Upper lobe of left lung (tissue), 6 donors: ENCODE measurements at regions not wholly inside any gene's neighbourhood (a gene's known extent, or its start where the extent isn't known, plus 50 kb on each side); places are given as distances from the start of the nearest gene placed in this dataset.
A peak's percentile ranks its signal among the peaks of the same experiment; 100 is the strongest.
"Not testable (repeated sequence)": the region's sequence is repeated elsewhere in the genome, so short reads cannot be mapped to it uniquely, and the experiment has no call there.

Source experiments
- ATAC-seq, 2 donors: fragments of 200-7000 bp; cut with Tn5 transposase; one replicate each; pipeline ENCODE4 v1.9.1; 2022; ENCODE audit warnings: mild to moderate bottlenecking in 2 of 2, moderate library complexity in 2 of 2; ENCODE audit not compliant: low FRiP score in 2 of 2
- DNase-seq, 2 donors: peaks; one replicate each; pipeline ENCODE4 v3.0.0-alpha.2; 2019 to 2020
- H3K27ac ChIP-seq, 4 donors: fragments of 200-600 bp; sonication (generic); one replicate each; pipeline ENCODE4 v1.5.1; 2016 to 2019
- H3K27me3 ChIP-seq, 4 donors: fragments of 200-600 bp; sonication (generic); one replicate each; pipeline ENCODE4 v1.5.1; 2017 to 2019
- H3K36me3 ChIP-seq, 4 donors: fragments of 200-600 bp; sonication (generic); one replicate each; pipeline ENCODE4 v1.5.1; 2016 to 2019
- H3K4me1 ChIP-seq, 4 donors: fragments of 200-600 bp; sonication (generic); one replicate each; pipeline ENCODE4 v1.5.1; 2018 to 2019
- H3K4me3 ChIP-seq, 4 donors: fragments of 200-600 bp; sonication (generic); one replicate each; pipeline ENCODE4 v1.5.1; 2017 to 2019; ENCODE audit warnings: mild to moderate bottlenecking in 2 of 4, moderate library complexity in 1 of 4
- H3K9me3 ChIP-seq, 4 donors: fragments of 200-600 bp; sonication (generic); one replicate each; pipeline ENCODE4 v1.5.1; 2018 to 2019
- CTCF ChIP-seq, 6 experiments: fragments of 450-650 bp in 4 of 6; fragments of 200-600 bp in 2 of 6; sonication (generic) in 2 of 6; IDR thresholded peaks; one replicate each; pipeline ENCODE4 v1.5.1; 2016 to 2019; ENCODE audit warnings: antibody characterized with exemption in 6 of 6
- EP300 ChIP-seq, 4 donors: sonication (generic); formaldehyde crosslinking; IDR thresholded peaks; one replicate each; pipeline ENCODE4 v1.5.1; 2017; ENCODE audit warnings: antibody characterized with exemption in 4 of 4, control low read depth in 2 of 4
- POLR2A ChIP-seq, 4 donors: fragments of 450-650 bp; IDR thresholded peaks; one replicate each; pipeline ENCODE4 v1.5.1; 2016 to 2017; ENCODE audit warnings: antibody characterized with exemption in 4 of 4, mild to moderate bottlenecking in 2 of 4
- POLR2AphosphoS5 ChIP-seq, 2 donors: sonication (generic); formaldehyde crosslinking; IDR thresholded peaks; one replicate each; pipeline ENCODE4 v1.5.1; 2017; ENCODE audit warnings: antibody characterized with exemption in 2 of 2
- WGBS, 2 donors: methylation state at CpG; one replicate each; pipeline ENCODE4 v1.1.5; 2017 to 2018; 5-methylcytosine and 5-hydroxymethylcytosine counted together
- donor health status: DM: no; HTN: no; CAD: no; lungs with moderate emphysema.
- donor health status: DM: no; HTN: yes; CAD: no; lungs with severe emphysema.

DNA sequence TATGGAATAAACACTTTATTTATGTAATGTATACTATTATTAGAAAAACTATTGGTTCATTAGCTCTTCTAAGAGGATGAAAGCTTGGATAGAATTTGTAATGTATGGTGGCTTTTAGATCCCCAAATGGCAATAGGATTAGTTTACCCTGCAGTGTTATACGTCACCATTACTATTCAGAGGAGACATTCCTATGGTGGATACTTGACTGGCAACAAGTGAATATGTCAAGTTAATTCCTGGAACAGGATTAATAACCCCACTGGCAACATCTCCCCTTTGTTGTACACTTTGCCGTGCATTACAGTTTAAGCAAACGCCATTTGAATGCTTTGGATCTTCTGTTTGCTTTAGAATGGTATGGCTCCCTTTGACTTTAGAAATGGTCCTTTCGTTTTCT, 420.3 kb downstream of the FAM47B start:
- H3K36me3 ChIP-seq, result no peaks in the 10 kb centered on the region
- ATAC-seq (no peak), DNase-seq (no peak)
- H3K4me1 ChIP-seq, result no peaks in the 10 kb centered on the region
- WGBS, 2 donors, result 82 to 90% methylated on average over 4 of the region's 4 CpGs
- TF ChIP-seq POLR2A (IDR thresholded peaks at IDR 0.05) (no peak), POLR2AphosphoS5 (IDR thresholded peaks at IDR 0.05) (no peak), EP300 (IDR thresholded peaks at IDR 0.05) (no peak), CTCF (IDR thresholded peaks at IDR 0.05) (no peak)
- no peak overlapping the region for H3K4me3 ChIP-seq
- no peak overlapping the region for H3K27ac ChIP-seq
- no peaks in the 10 kb centered on the region for H3K27me3 ChIP-seq
- H3K9me3 ChIP-seq, result no peaks in the 10 kb centered on the region

DNA sequence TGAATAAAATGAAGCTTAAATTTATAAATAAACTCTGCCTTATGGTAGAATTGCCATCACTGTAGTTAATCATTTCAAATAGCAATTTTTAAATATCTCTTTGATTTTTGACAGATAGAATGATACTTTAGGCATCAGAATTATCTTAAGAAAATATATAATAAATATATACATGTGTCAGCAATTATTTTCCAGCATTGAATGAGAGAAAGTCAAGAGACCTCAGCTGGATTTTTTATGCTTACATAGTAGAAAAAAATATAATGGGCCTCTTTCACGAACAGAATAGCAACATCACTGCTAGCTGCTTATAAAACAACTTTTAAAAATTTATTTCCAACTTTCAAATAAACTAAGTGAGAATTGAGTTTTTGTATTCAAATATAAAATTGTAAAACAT, 424.0 kb upstream of the MAGEB16 start:
- no peaks in the 10 kb centered on the region for H3K27me3 ChIP-seq
- H3K27ac ChIP-seq, result no peak overlapping the region
- no peaks in the 10 kb centered on the region for H3K4me1 ChIP-seq
- no peaks in the 10 kb centered on the region for H3K9me3 ChIP-seq
- TF ChIP-seq POLR2AphosphoS5 (IDR thresholded peaks at IDR 0.05), result no peak
- DNase-seq, result no peak
- no peaks in the 10 kb centered on the region for H3K36me3 ChIP-seq
- no peak for ATAC-seq
- WGBS, 2 donors, result 49 to 54% methylated on average over 1 of the region's 1 CpG
- no peak overlapping the region for H3K4me3 ChIP-seq

DNA sequence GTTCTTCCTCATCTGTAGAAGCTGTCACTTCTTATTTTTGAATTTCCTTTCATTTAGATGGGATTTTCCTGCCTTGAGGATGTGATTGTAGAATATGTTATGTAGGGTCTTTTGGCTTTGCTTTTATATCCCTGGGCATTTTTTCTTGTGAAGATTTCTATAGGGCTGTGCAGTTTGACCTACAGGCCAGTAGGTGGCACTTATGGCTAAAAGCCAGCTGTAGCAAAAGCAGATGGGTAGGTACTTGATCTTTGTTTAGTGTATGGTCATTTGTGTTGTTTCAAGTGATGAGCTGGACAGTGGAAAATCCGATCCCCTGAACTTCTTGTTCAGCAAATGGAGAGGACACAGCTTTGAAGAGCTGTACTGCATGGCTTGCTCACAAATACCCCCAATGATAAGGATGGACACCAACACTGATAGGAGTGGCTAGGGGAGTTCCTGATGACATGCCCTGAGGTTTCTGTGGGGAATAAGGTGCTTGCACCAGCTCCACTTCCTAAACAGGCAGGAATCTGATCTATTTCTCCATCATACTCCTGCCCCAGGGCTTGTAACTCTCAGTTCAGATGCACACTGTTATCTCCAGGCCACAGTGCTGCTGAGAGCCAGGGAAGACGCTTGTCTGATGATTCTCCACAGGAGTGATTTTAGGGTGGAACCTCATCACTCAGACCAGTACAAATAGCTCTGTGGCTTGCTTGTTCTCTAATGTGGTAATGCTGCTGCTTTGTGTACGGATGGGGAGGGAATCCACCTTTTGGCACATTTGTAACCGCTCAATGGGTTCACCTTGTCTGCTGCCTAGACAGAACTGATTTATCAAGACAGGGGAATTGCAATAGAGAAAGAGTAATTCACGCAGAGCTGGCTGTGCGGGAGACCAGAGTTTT, 417.1 kb upstream of the MAGEB16 start:
- no peaks in the 10 kb centered on the region for H3K27me3 ChIP-seq
- 71 to 78% methylated on average over 6 of the region's 6 CpGs for WGBS, 2 donors
- no peaks in the 10 kb centered on the region for H3K9me3 ChIP-seq
- DNase-seq, result no peak
- no peak for ATAC-seq
- H3K4me3 ChIP-seq, result no peak overlapping the region
- TF ChIP-seq POLR2A (IDR thresholded peaks at IDR 0.05) (no peak), CTCF (IDR thresholded peaks at IDR 0.05) (peak; percentile 30 to 59 (median 49))
- H3K4me1 ChIP-seq, result no peaks in the 10 kb centered on the region
- no peak overlapping the region for H3K27ac ChIP-seq
- no peaks in the 10 kb centered on the region for H3K36me3 ChIP-seq

- not testable (repeated sequence) for H3K9me3 ChIP-seq, ATAC-seq, H3K4me1 ChIP-seq, H3K27ac ChIP-seq, DNase-seq, H3K36me3 ChIP-seq, H3K27me3 ChIP-seq, H3K4me3 ChIP-seq
- WGBS, 2 donors, result 97 to 100% methylated on average over 2 to 3 of the region's 3 CpGs
These were observed 416.4 kb upstream of the MAGEB16 start for GRCh38 chrX:35381709-35382108.

DNA sequence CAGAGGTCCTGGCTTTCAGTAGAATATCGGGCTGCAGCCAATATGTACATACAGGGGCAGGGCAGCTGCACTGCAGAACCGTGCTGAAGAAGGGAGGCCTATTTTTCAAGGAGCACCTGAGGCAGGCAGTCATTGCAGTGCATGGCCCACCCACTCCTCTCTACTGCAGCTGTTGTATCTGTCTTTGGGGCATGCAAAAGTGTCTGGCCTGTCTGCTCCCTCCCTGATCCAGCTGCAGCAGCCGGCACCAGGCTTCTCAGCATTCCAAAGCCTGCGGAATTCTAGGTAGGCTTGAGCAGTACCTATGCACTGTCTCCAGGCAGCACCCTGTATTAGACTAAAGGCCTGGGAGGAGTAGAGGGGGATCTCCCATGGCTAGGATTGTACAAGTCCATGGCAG, 415.2 kb upstream of the MAGEB16 start:
- DNase-seq, result no peak
- no peaks in the 10 kb centered on the region for H3K36me3 ChIP-seq
- ATAC-seq, result peak in 1 of 2 donors; percentile 57
- no peak overlapping the region for H3K27ac ChIP-seq
- no peak for TF ChIP-seq POLR2AphosphoS5 (IDR thresholded peaks at IDR 0.05)
- no peak for TF ChIP-seq EP300 (IDR thresholded peaks at IDR 0.05)
- no peak for TF ChIP-seq POLR2A (IDR thresholded peaks at IDR 0.05)
- no peak for TF ChIP-seq CTCF (IDR thresholded peaks at IDR 0.05)
- 60% methylated on average over 3 of the region's 4 CpGs; no CpG with 5 or more reads in 1 of the 2 donors for WGBS, 2 donors
- H3K9me3 ChIP-seq, result no peaks in the 10 kb centered on the region
- H3K27me3 ChIP-seq, result no peaks in the 10 kb centered on the region
- H3K4me1 ChIP-seq, result no peaks in the 10 kb centered on the region
- no peak overlapping the region for H3K4me3 ChIP-seq

- 69 to 87% methylated on average over 2 of the region's 2 CpGs for WGBS, 2 donors
- no peak overlapping the region for H3K4me3 ChIP-seq
- no peak for ATAC-seq
- no peaks in the 10 kb centered on the region for H3K9me3 ChIP-seq
- DNase-seq, result no peak
- H3K27me3 ChIP-seq, result no peaks in the 10 kb centered on the region
- no peaks in the 10 kb centered on the region for H3K36me3 ChIP-seq
- no peaks in the 10 kb centered on the region for H3K4me1 ChIP-seq
- no peak for TF ChIP-seq EP300 (IDR thresholded peaks at IDR 0.05)
- H3K27ac ChIP-seq, result no peak overlapping the region
These were observed 405.9 kb upstream of the MAGEB16 start for GRCh38 chrX:35392232-35392631.
